Thyroid gland (tissue), 4 donors: ENCODE measurements at regions not wholly inside any gene's neighbourhood (a gene's known extent, or its start where the extent isn't known, plus 50 kb on each side); places are given as distances from the start of the nearest gene placed in this dataset.

ENCODE experiments used
- POLR2A ChIP-seq, 2 donors: fragments of 450-650 bp; IDR thresholded peaks; one replicate each; pipeline ENCODE4 v1.6.1; 2017; ENCODE audit warnings: antibody characterized with exemption in 2 of 2, mild to moderate bottlenecking in 2 of 2, moderate library complexity in 1 of 2
- TF ChIP-seq, protein P1 (sequence below), 6 experiments: fragments of 200-600 bp in 3 of 6; fragments of 450-650 bp in 3 of 6; sonication (generic) in 3 of 6; IDR thresholded peaks; one replicate each; pipeline ENCODE4 v1.5.1; 2016 to 2019; ENCODE audit warnings: antibody characterized with exemption in 6 of 6, mild to moderate bottlenecking in 2 of 6, inconsistent platforms in 1 of 6, moderate library complexity in 1 of 6

DNA sequence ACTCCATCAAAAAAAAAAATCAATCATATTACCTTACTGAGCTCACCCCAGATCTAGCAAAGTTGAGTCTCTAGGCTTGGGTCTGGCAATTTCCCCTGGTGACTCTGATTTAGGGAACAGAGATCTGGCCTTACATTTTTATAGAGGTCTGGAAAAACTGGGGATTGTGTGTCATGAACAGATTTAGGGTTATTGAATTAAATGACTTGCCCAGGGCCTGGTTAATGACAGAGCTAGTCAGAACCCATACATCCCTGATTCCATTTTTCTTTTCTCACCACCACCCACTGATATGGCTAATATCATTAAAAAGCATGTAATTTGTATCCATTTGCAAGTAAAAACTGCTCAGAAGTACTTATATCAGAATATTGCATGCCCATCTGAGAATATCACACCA is 163.4 kb upstream of the OGFRL1 start:
- TF ChIP-seq, protein P1, sequence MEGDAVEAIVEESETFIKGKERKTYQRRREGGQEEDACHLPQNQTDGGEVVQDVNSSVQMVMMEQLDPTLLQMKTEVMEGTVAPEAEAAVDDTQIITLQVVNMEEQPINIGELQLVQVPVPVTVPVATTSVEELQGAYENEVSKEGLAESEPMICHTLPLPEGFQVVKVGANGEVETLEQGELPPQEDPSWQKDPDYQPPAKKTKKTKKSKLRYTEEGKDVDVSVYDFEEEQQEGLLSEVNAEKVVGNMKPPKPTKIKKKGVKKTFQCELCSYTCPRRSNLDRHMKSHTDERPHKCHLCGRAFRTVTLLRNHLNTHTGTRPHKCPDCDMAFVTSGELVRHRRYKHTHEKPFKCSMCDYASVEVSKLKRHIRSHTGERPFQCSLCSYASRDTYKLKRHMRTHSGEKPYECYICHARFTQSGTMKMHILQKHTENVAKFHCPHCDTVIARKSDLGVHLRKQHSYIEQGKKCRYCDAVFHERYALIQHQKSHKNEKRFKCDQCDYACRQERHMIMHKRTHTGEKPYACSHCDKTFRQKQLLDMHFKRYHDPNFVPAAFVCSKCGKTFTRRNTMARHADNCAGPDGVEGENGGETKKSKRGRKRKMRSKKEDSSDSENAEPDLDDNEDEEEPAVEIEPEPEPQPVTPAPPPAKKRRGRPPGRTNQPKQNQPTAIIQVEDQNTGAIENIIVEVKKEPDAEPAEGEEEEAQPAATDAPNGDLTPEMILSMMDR (IDR thresholded peaks at IDR 0.05): no peak
- TF ChIP-seq POLR2A (IDR thresholded peaks at IDR 0.05): no peak
